OCI-LY1 (cell line): ENCODE measurements at regions not wholly inside any gene's neighbourhood (a gene's known extent, or its start where the extent isn't known, plus 50 kb on each side); places are given as distances from the start of the nearest gene placed in this dataset.

Source experiments
- EZH2 ChIP-seq: fragments of 200-600 bp; sonication (generic), shearing (Covaris generic); IDR thresholded peaks from 2 replicates; pipeline ENCODE4 v1.8.0; 2017; ENCODE audit warnings: borderline replicate concordance, mixed run types, mild to moderate bottlenecking, antibody characterized with exemption, low read length, moderate library complexity, mixed read lengths
- TF ChIP-seq, protein P1 (sequence below): fragments of 200-600 bp; sonication (generic), shearing (Covaris generic); IDR thresholded peaks from 2 replicates; pipeline ENCODE4 v1.5.1; 2017; ENCODE audit warnings: mild to moderate bottlenecking, antibody characterized with exemption, low read length, moderate library complexity, mixed read lengths

DNA sequence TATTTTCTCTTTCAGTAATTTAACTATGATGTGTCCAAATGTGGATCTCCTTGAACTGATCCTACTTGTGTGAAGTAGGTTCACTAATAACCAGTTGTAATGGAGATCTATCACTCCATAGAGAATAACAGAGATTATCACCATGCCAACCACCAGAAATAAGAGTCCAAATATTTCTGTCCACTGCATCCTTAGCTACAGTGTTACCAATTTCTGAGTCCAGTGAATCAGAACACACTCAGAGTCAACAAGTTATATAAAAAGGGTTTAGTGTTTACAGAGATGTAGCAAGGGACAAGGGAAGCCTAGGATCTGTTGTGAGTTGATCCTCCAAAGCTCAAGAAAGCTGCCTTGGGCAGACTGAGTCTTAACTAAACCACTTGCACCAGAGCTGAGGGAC lies 882.8 kb downstream of the TBC1D32 start:
- no peak for TF ChIP-seq EZH2
- TF ChIP-seq, protein P1, sequence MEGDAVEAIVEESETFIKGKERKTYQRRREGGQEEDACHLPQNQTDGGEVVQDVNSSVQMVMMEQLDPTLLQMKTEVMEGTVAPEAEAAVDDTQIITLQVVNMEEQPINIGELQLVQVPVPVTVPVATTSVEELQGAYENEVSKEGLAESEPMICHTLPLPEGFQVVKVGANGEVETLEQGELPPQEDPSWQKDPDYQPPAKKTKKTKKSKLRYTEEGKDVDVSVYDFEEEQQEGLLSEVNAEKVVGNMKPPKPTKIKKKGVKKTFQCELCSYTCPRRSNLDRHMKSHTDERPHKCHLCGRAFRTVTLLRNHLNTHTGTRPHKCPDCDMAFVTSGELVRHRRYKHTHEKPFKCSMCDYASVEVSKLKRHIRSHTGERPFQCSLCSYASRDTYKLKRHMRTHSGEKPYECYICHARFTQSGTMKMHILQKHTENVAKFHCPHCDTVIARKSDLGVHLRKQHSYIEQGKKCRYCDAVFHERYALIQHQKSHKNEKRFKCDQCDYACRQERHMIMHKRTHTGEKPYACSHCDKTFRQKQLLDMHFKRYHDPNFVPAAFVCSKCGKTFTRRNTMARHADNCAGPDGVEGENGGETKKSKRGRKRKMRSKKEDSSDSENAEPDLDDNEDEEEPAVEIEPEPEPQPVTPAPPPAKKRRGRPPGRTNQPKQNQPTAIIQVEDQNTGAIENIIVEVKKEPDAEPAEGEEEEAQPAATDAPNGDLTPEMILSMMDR, result no peak
